WTC11 (cell line): ENCODE measurements at regions not wholly inside any gene's neighbourhood (a gene's known extent, or its start where the extent isn't known, plus 50 kb on each side); places are given as distances from the start of the nearest gene placed in this dataset.

Experiments
- ATAC-seq: fragments of 200-7000 bp; cut with Tn5 transposase; 2 replicates; pipeline ENCODE4 v1.10.0; 2021; ENCODE audit warnings: mild to moderate bottlenecking, moderate library complexity
- CTCF ChIA-PET: fragments of 300-600 bp; sonication (Branson Sonifier 250); formaldehyde crosslinking; loops from one replicate; lab custom pipeline; 2021; ENCODE audit warnings: antibody characterized with exemption; lab: Charles Lee
- POLR2A ChIA-PET: fragments of 350-600 bp; sonication (Branson Sonifier 250); formaldehyde crosslinking; loops from one replicate; lab custom pipeline; 2021; ENCODE audit warnings: antibody characterized with exemption; lab: Charles Lee
- DNase-seq: peaks from one replicate; pipeline ENCODE4 v3.0.0; 2021; ENCODE audit warnings: low spot score
- H3K27ac Mint-ChIP-seq: 2 replicates; pipeline ENCODE4 v1.8.0; 2021; ENCODE audit warnings: mixed read lengths
- H3K27me3 Mint-ChIP-seq: 2 replicates; pipeline ENCODE4 v1.8.0; 2021; ENCODE audit warnings: low read depth, mild to moderate bottlenecking, moderate library complexity, mixed read lengths
- H3K36me3 Mint-ChIP-seq: 2 replicates; pipeline ENCODE4 v1.8.0; 2021; ENCODE audit warnings: mixed read lengths
- H3K4me1 Mint-ChIP-seq: 2 replicates; pipeline ENCODE4 v1.8.0; 2022; ENCODE audit warnings: mixed read lengths
- H3K4me3 Mint-ChIP-seq: 2 replicates; pipeline ENCODE4 v1.8.0; 2021; ENCODE audit warnings: mild to moderate bottlenecking, moderate library complexity, mixed read lengths
- H3K9me3 Mint-ChIP-seq: 2 replicates; pipeline ENCODE4 v1.8.0; 2021; ENCODE audit warnings: mixed read lengths
- ARID4B ChIP-seq: sonication (generic); formaldehyde crosslinking; IDR thresholded peaks from 2 replicates; pipeline ENCODE4 v1.8.0; 2023; ENCODE audit warnings: missing genetic modification reagents, mild to moderate bottlenecking, borderline replicate concordance
- ATF3 ChIP-seq: sonication (generic); formaldehyde crosslinking; conservative IDR thresholded peaks from 2 replicates; pipeline ENCODE4 v1.8.1; 2022; ENCODE audit warnings: mild to moderate bottlenecking, missing genetic modification reagents
- E2F4 ChIP-seq: sonication (generic); formaldehyde crosslinking; IDR thresholded peaks from 2 replicates; pipeline ENCODE4 v1.8.1; 2022; ENCODE audit warnings: low read depth, mild to moderate bottlenecking, moderate library complexity, missing genetic modification reagents, borderline replicate concordance
- ERG ChIP-seq: fragments of 250-450 bp; sonication (Bioruptor Pico); IDR thresholded peaks from 2 replicates; pipeline ENCODE4 v1.8.0; 2021; ENCODE audit warnings: mild to moderate bottlenecking
- GRHL2 ChIP-seq: fragments of 250-450 bp; sonication (Bioruptor Pico); IDR thresholded peaks from 2 replicates; pipeline ENCODE4 v1.8.0; 2022; ENCODE audit warnings: mild to moderate bottlenecking, moderate library complexity; ENCODE audit not compliant: insufficient replicate concordance, severe bottlenecking
- HMGA2 ChIP-seq: fragments of 250-450 bp; sonication (Bioruptor Pico); IDR thresholded peaks from 2 replicates; pipeline ENCODE4 v1.4.0; 2021; ENCODE audit warnings: mild to moderate bottlenecking, moderate library complexity
- MYBL2 ChIP-seq: sonication (generic); formaldehyde crosslinking; IDR thresholded peaks from 2 replicates; pipeline ENCODE4 v1.8.1; 2023; ENCODE audit warnings: mild to moderate bottlenecking, moderate library complexity, missing genetic modification reagents
- NFYB ChIP-seq: sonication (generic); formaldehyde crosslinking; conservative IDR thresholded peaks from 2 replicates; pipeline ENCODE4 v1.8.0; 2022; ENCODE audit warnings: low read depth, missing genetic modification reagents
- OVOL2 ChIP-seq: fragments of 250-450 bp; sonication (Bioruptor Pico); IDR thresholded peaks from 2 replicates; pipeline ENCODE4 v1.9.0; 2021; ENCODE audit warnings: mild to moderate bottlenecking, borderline replicate concordance
- SOX15 ChIP-seq: fragments of 250-450 bp; sonication (Bioruptor Pico); IDR thresholded peaks from 2 replicates; pipeline ENCODE4 v1.9.0; 2021; ENCODE audit warnings: mild to moderate bottlenecking
- SP1 ChIP-seq: sonication (generic); formaldehyde crosslinking; conservative IDR thresholded peaks from 2 replicates; pipeline ENCODE4 v1.8.1; 2022; ENCODE audit warnings: missing genetic modification reagents
- STAT6 ChIP-seq: sonication (generic); formaldehyde crosslinking; conservative IDR thresholded peaks from 2 replicates; pipeline ENCODE4 v1.8.1; 2023; ENCODE audit warnings: mild to moderate bottlenecking, low read depth, missing genetic modification reagents, moderate library complexity
- TEAD1 ChIP-seq: sonication (generic); formaldehyde crosslinking; IDR thresholded peaks from 2 replicates; pipeline ENCODE4 v1.8.0; 2022; ENCODE audit warnings: mild to moderate bottlenecking, missing genetic modification reagents
- USF1 ChIP-seq: sonication (generic); formaldehyde crosslinking; IDR thresholded peaks from 2 replicates; pipeline ENCODE4 v1.8.0; 2022; ENCODE audit warnings: mild to moderate bottlenecking, missing genetic modification reagents
- ZBTB43 ChIP-seq: sonication (generic); formaldehyde crosslinking; IDR thresholded peaks from 2 replicates; pipeline ENCODE4 v1.8.1; 2023; ENCODE audit warnings: mild to moderate bottlenecking, missing genetic modification reagents
- ZMAT4 ChIP-seq: fragments of 250-450 bp; sonication (Bioruptor Pico); IDR thresholded peaks from 2 replicates; pipeline ENCODE4 v1.9.0; 2021; ENCODE audit warnings: mild to moderate bottlenecking
- ZNF138 ChIP-seq: sonication (generic); formaldehyde crosslinking; conservative IDR thresholded peaks from 2 replicates; pipeline ENCODE4 v1.8.1; 2022; ENCODE audit warnings: mild to moderate bottlenecking, moderate library complexity, missing genetic modification reagents
- ZNF219 ChIP-seq: sonication (generic); formaldehyde crosslinking; IDR thresholded peaks from 2 replicates; pipeline ENCODE4 v1.8.0; 2023; ENCODE audit warnings: missing genetic modification reagents, mild to moderate bottlenecking, borderline replicate concordance
- ZNF512 ChIP-seq: sonication (generic); formaldehyde crosslinking; IDR thresholded peaks from 2 replicates; pipeline ENCODE4 v1.8.1; 2022; ENCODE audit warnings: missing genetic modification reagents, borderline replicate concordance

- no peak for TF ChIP-seq HMGA2 (CRISPR knock-in tag)
- TF ChIP-seq E2F4 (CRISPR knock-in tag), result no peak
- TF ChIP-seq ARID4B (CRISPR knock-in tag), result no peak
- TF ChIP-seq GRHL2 (CRISPR knock-in tag), result no peak
- TF ChIP-seq STAT6 (CRISPR knock-in tag), result no peak
- TF ChIP-seq ZMAT4 (CRISPR knock-in tag), result no peak
- TF ChIP-seq ZNF219 (CRISPR knock-in tag), result no peak
- no peak for TF ChIP-seq ERG (CRISPR knock-in tag)
Observed at GRCh38 chr2:84231478-84231877, 227.6 kb downstream of the SUCLG1 start (continued).

GRCh38 chr2:84224121-84224520 lies 235.0 kb downstream of the SUCLG1 start:
- Mint-ChIP-seq H3K4me3 (no peak overlapping the region), H3K9me3 (peaks cover 31% of the 10 kb centered on the region), H3K36me3 (peaks cover 30% of the 10 kb centered on the region), H3K4me1 (peaks cover 25% of the 10 kb centered on the region), H3K27ac (no peak overlapping the region), H3K27me3 (0 out of 2 replicates have a peak, but pooled peaks cover 3% of the 10 kb centered on the region)
- POLR2A ChIA-PET, result no interaction called here
- TF ChIP-seq ZNF138 (CRISPR knock-in tag) (no peak), NFYB (CRISPR knock-in tag) (no peak), SOX15 (CRISPR knock-in tag) (no peak), ZNF219 (CRISPR knock-in tag) (no peak), ATF3 (CRISPR knock-in tag) (no peak), MYBL2 (CRISPR knock-in tag) (no peak), ZNF512 (CRISPR knock-in tag) (no peak), USF1 (CRISPR knock-in tag) (no peak), ZBTB43 (CRISPR knock-in tag) (no peak), OVOL2 (CRISPR knock-in tag) (no peak), TEAD1 (CRISPR knock-in tag) (no peak), SP1 (CRISPR knock-in tag) (no peak)
- CTCF ChIA-PET, result no interaction called here
- no peak for DNase-seq
- no peak for ATAC-seq
